Endothelial cell of umbilical vein (primary cell): ENCODE measurements at regions not wholly inside any gene's neighbourhood (a gene's known extent, or its start where the extent isn't known, plus 50 kb on each side); places are given as distances from the start of the nearest gene placed in this dataset.

Experiments
- CTCF ChIP-seq, 2 donors: IDR thresholded peaks; 1 replicate in 1 of 2; 2 replicates in 1 of 2; pipeline ENCODE4 v1.5.1; 2011; ENCODE audit warnings: low read length in 2 of 2, mild to moderate bottlenecking in 2 of 2, moderate library complexity in 2 of 2, control low read depth in 1 of 2, inconsistent platforms in 1 of 2, low read depth in 1 of 2; ENCODE audit not compliant: insufficient read depth in 1 of 2; ENCODE audit errors: extremely low read depth in 1 of 2
- TF ChIP-seq, protein P1 (sequence below): IDR thresholded peaks from 2 replicates; pipeline ENCODE4 v1.6.1; 2011; ENCODE audit not compliant: insufficient read depth, insufficient read length

GRCh38 chr2:163182764-163183354 lies 344.3 kb upstream of the KCNH7 start:
- TF ChIP-seq, protein P1, sequence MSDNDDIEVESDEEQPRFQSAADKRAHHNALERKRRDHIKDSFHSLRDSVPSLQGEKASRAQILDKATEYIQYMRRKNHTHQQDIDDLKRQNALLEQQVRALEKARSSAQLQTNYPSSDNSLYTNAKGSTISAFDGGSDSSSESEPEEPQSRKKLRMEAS: no peak
- TF ChIP-seq CTCF (IDR thresholded peaks at IDR 0.05; ENCODE audit: extremely low read depth in 1 of 2, insufficient read depth in 1 of 2, low read depth in 1 of 2, low read length in 2 of 2): peak; percentile 33 to 38
